GM12892 (cell line): ENCODE measurements at regions not wholly inside any gene's neighbourhood (a gene's known extent, or its start where the extent isn't known, plus 50 kb on each side); places are given as distances from the start of the nearest gene placed in this dataset.

Experiments used
- POLR2A ChIP-seq: IDR thresholded peaks from 2 replicates; pipeline ENCODE4 v1.6.1; 2011; ENCODE audit warnings: low read depth, low read length, control low read depth
- POLR2AphosphoS5 ChIP-seq: IDR thresholded peaks from 2 replicates; pipeline ENCODE4 v1.6.1; 2011; ENCODE audit warnings: low read depth, low read length, control low read depth

DNA sequence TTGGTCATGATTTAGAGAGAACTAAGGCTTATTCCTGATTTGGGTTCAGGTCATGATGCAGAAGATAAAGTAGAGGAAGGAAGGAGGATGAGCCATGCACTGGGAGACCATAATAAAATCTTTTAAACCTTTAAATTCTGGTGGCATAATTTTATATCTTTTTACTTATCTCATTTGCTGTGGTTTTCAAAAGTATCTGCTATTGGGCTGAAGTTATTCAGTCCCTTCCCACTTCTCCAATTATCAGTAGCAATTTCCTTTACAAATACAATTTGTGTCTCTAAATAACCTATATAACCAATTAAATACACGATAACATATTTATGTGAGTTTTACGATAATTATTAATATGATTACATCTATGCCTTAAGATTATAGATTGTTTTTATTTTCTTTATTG, 194.8 kb upstream of the SLC8A1 start:
- TF ChIP-seq POLR2A (no peak), POLR2AphosphoS5 (no peak)
